HL-60/S4 treated with phorbol 12-myristate 13-acetate at 8.2 ng/mL for 4 days and 3 days (cell line): ENCODE measurements at regions not wholly inside any gene's neighbourhood (a gene's known extent, or its start where the extent isn't known, plus 50 kb on each side); places are given as distances from the start of the nearest gene placed in this dataset.

Experiments used
- in situ Hi-C: fragments of 300-500 bp; cut with MboI; formaldehyde crosslinking; loops from 2 replicates; pipeline ENCODE4 v1.15.0; 2022; ENCODE audit warnings: low sequenced_read_pairs

GRCh38 chr2:145849466-145849865 is 1329.5 kb upstream of the ZEB2 start:
- in situ Hi-C loops = no loop called here

GRCh38 chr2:145846982-145847381 is 1327.1 kb upstream of the ZEB2 start:
- in situ Hi-C loops = no loop called here

GRCh38 chr2:145845923-145846322 is 1326.0 kb upstream of the ZEB2 start:
- in situ Hi-C loops = no loop called here

GRCh38 chr2:145845207-145845894 is 1325.4 kb upstream of the ZEB2 start:
- in situ Hi-C loops = no loop called here

GRCh38 chr2:145841973-145842372 is 1322.1 kb upstream of the ZEB2 start:
- in situ Hi-C loops = no loop called here

GRCh38 chr2:145836986-145837385 is 1317.1 kb upstream of the ZEB2 start:
- in situ Hi-C loops = no loop called here

GRCh38 chr2:145835665-145836064 is 1315.7 kb upstream of the ZEB2 start:
- in situ Hi-C loops = no loop called here

GRCh38 chr2:145832681-145833080 is 1312.8 kb upstream of the ZEB2 start:
- in situ Hi-C loops = no loop called here

- in situ Hi-C loops = no loop called here
Observed at GRCh38 chr2:145829931-145830330, 1310.0 kb upstream of the ZEB2 start.

GRCh38 chr2:145827235-145827634 is 1307.3 kb upstream of the ZEB2 start:
- in situ Hi-C loops = no loop called here

GRCh38 chr2:145824384-145824783 is 1304.5 kb upstream of the ZEB2 start:
- in situ Hi-C loops = no loop called here

GRCh38 chr2:145822892-145823534 is 1303.1 kb upstream of the ZEB2 start:
- in situ Hi-C loops = no loop called here

GRCh38 chr2:145820651-145821050 is 1300.7 kb upstream of the ZEB2 start:
- in situ Hi-C loops = no loop called here

GRCh38 chr2:145818890-145819504 is 1299.1 kb upstream of the ZEB2 start:
- in situ Hi-C loops = no loop called here

- in situ Hi-C loops = no loop called here
Observed at GRCh38 chr2:145815933-145816332, 1296.0 kb upstream of the ZEB2 start.

GRCh38 chr2:145813481-145813880 is 1293.6 kb upstream of the ZEB2 start:
- in situ Hi-C loops = no loop called here

- in situ Hi-C loops = no loop called here
Observed at GRCh38 chr2:145812165-145812554, 1292.2 kb upstream of the ZEB2 start.

- in situ Hi-C loops = no loop called here
Observed at GRCh38 chr2:145811276-145812164, 1291.6 kb upstream of the ZEB2 start.

- in situ Hi-C loops = no loop called here
Observed at GRCh38 chr2:145807968-145808367, 1288.0 kb upstream of the ZEB2 start.

- in situ Hi-C loops = no loop called here
Observed at GRCh38 chr2:145807554-145807953, 1287.6 kb upstream of the ZEB2 start.

GRCh38 chr2:145806546-145806945 is 1286.6 kb upstream of the ZEB2 start:
- in situ Hi-C loops = no loop called here
